ENCODE measurements at regions not wholly inside any gene's neighbourhood (a gene's known extent, or its start where the extent isn't known, plus 50 kb on each side); places are given as distances from the start of the nearest gene placed in this dataset.

DNA sequence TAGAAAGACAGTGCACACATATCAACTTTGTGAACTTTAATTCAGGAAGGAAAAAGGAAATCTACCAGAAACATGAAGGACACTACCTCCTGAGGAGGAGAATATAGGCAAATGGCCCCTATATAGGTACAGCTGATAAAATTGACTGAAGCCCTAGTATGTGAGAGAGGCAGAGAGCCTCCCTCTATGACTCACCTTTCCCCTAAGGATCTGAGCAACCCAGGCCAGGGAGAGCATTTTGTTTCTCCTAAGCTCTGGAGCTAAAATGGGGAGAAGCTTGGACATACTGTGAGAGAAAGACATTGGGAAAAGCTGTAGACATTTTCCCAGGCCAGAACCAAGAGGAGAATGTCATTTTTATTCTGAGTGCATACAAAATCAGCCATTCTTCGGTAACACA, 303.5 kb downstream of the AHR start:
- no peak for DNase-seq (ENCODE audit: low read depth in 3 of 3)

DNA sequence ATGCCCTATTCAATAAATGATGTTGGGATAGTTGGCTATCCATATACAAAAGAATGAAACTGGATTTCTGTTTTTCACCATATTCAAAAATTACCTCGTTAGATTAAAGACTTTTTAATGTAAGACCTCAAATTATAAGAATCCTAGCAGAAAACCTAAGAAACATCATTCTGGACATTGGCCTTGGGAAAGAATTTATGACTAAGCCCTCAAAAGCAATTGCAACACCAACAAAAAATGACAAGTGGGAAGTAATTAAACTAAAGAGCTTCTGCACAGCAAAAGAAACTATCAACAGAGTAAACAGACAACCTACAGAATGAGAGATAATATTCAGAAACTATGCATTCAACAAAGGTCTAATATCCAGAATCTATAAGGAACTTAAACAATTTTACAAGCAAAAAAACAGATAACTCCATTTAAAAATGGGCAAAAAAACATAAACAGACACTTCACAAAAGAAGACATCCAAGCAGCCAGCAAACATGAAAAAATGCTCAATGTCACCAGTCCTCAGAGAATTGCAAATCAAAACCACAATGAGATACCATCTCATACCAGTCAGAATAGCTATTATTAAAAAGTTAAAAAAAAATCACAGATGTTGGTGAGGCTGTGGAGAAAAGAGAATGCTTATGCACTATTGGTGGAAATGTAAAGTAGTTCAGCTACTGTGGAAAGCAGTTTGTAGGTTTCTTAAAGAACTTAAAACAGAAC, 309.8 kb downstream of the AHR start:
- DNase-seq (ENCODE audit: low read depth in 3 of 3): no peak

DNA sequence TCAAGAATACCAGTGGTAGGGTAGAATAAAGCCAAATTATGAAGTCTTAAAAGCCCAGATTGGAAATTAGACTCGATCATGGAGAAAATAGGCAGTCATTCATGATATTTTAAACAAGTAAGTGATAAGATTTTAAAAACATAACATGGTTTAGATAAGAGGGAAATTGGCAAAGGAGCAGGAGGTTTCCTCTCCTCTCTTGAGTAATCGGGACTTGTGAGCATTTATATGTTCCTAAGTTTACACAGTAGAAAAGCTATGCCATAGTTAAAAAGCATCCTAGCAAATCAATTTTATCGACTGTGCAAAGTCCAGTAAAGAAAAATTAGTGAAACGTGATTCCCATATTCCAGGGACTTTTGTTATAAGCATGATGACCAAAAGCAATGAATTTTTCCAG, 313.2 kb downstream of the AHR start:
- no peak for DNase-seq (ENCODE audit: low read depth in 3 of 3)

DNA sequence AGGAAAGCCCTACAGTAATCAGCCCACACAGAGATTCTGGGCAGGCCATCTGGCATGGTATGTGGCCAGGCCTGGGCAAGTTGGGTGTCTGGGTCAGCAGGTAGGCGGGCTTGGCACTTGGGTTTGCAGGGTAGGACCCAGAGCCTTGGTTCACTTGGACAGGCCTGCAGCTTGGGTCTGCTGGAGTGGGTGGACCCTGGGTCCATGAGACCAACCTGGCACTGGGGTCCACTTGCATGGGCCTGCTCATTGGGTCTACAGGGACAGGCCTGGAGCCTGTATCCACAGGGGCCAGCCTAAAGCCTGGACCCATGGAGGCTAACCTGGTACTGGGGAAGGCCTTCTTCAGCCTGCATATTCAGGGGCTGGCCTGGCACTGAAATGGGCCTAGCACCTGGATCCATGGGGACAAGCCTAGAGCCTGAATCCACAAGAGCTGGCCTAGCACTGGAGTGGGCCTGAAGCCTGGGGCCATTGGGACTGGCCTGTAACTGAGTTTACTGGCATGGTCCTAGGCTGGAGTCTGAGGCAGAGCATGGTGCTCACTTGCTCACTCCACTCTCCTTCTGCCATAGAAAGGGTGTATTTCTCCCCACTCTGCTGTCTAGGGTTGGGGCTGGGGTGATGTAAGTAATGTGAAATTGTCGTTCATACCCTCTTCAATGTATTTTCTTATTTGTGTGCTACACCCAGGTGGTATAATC, 315.0 kb downstream of the AHR start:
- no peak for DNase-seq (ENCODE audit: low read depth in 3 of 3)

DNA sequence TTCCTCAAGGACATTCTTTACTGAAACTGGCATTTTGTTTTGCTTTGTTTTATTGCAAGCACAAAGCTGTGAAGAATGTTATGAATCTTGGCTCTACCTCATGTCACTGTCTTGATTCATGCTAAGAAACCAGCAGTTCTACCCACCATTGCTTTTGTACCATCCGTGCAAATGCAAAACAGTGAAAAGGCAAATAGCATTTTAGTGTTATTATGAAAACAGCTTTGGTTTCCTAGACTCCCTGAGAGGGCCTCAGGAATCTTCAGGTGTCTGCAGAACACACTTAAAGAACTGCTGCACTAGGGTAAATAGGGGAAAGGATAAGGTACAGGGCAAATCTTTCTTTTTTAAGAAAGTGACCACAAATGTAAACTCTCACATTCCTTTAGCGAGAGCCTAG, 318.9 kb downstream of the AHR start:
- no peak for DNase-seq (ENCODE audit: low read depth in 3 of 3)

DNA sequence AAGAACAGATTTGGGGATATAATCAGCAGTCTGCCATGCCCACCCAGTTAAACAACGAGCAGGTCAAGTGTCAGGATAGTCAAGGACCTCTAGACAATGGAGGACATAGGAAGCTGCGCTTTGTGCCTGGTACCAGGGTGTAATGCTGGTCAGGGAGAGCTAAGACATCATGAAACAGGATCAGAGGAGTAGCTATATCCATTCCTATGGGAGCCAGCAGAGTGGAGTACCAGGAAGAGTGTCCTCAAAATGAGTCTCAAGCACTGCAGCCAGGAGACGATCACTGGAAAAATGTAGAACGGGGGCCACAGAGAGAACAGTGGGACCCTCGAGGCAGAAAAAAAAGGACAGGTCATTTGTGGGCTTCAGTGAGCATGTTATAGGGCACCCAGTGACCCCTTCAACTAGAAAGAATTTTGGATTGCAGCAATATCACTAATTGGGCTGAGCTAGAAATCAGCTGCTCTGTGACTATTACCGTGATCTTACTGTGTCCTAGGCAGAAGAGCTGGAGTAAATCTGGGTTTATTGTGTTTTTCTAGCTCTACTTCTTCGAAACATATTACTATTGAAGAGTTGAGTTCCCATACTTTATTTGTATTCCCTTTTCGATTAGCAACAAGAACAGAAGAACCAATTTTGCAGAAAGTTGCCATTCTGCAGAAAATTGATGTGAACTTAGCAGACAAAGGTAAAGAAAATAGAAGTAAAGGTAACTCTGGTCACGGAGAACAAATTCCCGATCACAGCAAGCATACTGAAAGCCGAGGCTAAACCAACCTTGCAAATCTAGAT, 319.6 kb downstream of the AHR start:
- no peak for DNase-seq (ENCODE audit: low read depth in 3 of 3)

DNA sequence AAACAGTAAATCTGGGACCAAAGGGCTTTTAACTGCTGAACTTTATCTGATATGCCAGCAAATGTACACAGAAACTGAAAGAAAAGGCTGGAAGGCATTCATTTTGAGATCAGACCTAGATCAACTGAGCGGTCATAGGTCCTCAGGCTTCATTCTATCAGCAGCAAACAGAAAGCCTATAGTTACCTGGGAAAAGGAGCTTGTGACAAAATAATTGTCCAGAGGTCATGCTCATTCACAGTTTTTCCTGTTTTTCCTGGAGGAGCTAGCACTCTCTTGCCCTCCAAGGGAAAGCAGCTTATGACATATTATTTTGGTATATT, 320.2 kb downstream of the AHR start:
- no peak for DNase-seq (ENCODE audit: low read depth in 3 of 3)

DNA sequence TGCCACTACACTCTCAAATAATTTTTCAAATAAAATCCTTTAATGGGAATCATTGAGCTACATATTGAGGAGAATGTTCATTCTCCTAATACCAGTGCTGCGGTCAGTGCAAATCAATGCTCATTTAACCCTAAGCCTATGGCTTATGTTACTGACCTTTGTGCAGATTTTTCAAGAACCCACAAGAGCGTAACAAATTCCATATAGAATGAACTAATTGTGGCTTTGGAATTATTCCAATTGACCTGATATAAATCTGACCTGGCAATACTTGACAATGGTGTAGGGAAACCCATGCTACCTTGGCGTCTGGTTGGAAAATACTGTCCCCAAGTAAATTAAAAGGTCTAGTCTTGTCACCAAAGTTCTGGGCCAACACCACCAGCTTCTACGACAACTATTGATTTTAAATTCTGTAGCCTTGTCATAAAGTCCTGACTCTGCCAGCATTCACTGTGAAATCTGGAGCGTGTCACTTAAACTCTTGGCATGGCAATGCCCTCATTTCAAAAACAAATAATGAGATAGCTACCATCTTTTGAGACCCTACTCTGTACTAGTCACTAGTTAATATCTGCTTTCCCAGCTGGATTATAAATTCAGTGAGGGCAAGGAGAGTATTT, 320.9 kb downstream of the AHR start:
- no peak for DNase-seq (ENCODE audit: low read depth in 3 of 3)

DNA sequence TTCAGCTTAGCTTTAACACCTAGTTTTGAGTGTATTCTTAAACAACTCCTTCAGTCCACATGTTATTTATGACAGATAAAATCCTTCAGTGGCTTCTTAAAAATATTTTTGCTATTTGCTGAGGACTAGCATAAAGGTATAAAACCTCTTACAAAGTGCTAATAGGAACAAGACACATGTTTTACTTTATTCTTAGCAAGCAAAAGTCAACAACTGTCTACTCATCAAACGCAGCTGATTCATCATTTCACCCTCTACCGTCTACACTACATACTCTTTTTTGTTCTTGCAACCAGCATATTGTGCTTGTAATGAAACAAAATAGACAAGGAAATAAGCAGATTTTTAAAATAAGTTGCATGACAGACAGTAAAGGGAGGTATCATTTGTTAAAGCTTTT, 319.7 kb downstream of the SNX13 start:
- DNase-seq (ENCODE audit: low read depth in 3 of 3): no peak

DNA sequence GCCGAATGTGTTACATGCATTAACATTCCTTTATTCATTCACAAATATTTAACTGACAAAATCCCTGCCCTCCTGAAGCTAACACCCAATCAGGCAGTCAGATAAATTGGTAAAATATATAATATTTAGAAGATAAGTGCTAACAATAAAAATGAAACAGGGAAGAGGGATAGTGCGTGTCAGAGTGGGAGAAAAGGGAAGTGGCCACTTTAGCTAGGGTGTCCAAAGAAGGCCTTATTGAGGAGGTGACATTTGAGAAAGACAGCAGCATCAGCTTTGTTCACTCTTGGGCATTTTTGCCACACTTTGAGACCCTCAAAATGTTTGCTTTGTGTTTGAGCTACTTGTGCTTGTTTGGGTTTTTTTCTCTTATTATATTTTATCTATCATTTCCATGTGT, 317.8 kb downstream of the SNX13 start:
- DNase-seq (ENCODE audit: low read depth in 3 of 3): no peak

DNA sequence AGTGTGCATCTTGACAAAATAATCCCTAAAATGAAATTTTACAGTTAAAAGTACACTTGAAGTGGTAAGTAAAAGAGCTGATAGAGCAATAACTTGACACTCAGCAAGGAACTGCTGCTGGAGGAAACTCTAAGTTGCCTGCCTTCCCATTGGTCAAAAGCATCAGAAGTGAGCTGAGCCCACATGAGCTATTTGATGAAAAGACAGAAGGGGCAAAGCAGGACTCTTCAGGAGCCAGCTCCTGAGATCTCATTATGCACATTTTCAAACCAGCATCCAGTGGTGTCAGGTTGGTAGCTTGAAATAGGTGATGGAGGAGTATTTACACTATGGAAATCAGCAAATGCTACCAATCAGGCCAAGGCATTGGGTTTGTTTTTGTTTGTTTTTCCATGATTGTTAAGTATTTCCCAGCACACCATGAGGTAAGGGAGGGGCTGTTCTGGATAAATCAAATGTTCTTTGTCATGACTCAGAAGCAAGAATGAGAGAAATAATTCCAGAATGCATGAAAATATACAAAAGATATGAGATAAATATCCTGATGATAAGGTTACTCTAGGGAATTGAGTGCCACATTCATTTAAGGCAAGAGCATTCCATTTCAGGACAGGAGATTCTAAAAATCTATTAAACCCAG, 316.6 kb downstream of the SNX13 start:
- DNase-seq (ENCODE audit: low read depth in 3 of 3): no peak

DNA sequence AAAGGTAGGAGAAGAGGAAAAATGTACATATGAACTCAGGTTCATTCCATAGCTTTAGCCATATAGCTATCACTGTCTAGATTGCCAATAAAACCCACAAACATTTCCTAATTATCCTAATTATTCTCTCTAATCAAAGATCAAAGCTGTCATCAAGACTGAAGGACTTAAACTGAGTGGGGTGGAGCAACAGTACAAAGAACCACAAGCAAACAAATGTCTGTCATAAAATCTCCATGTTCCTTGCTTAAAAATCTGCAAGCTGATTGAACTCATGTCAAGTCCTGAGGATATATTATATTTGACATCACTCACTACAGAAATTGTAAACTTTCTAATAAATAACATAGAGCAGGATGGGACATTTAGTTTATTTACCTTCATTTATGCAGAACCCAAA, 315.9 kb downstream of the SNX13 start:
- DNase-seq (ENCODE audit: low read depth in 3 of 3): no peak

DNA sequence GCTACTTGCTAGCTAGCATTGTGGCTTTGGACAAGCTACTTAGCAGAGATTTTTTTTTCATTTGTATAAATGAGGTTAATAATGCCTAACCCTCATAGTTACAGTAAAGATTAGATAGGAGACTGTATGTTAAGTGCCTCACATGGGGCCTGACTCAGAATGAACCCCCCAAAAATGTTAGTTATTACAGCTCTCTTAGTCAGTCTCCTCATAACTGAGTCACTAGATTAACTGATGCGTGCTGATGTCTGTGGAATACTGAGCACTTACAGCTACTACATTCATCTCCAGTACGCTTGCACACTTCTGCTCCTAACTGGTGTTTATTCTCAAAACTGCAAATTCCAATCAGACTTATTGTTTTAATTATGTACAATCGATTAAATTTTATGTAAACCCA, 315.3 kb downstream of the SNX13 start:
- no peak for DNase-seq (ENCODE audit: low read depth in 3 of 3)

DNA sequence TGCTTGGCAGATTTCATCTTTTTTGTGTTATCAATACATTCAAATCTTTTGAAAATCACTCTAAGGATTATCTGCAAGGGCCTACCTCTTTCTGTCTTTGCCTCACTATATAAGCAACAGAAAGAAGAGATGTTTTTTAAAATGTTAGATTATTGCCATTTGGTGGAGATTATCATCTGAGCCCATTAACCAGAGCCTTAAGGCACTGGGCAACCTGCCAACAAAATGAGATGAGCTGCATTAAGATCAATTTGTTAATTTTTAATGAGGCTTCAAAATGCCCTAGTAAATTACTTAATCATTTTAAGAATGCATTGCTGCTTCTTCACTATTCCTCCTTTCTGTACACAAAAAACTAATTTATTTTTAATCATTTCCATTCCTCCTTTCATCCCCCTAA, 314.1 kb downstream of the SNX13 start:
- no peak for DNase-seq (ENCODE audit: low read depth in 3 of 3)

DNA sequence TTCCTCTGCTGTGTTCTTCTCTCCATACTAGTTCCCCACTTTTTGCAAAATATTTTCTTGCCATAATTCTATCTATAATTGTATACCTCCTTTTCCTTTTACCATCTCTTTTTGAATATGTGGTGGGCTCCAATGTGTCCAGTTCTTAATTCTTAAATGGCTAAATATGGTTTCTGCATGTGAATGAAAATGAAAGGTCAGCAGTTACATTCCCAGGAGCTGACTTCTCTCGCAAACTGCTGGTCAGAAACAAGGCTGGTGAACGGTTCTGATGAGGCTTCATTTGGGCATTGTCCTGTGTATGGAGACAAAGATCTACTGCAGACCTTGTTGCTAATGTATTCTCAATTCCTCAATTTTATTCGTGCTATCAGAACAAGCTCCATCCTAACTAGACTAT, 309.2 kb downstream of the SNX13 start:
- no peak for DNase-seq (ENCODE audit: low read depth in 3 of 3)

DNA sequence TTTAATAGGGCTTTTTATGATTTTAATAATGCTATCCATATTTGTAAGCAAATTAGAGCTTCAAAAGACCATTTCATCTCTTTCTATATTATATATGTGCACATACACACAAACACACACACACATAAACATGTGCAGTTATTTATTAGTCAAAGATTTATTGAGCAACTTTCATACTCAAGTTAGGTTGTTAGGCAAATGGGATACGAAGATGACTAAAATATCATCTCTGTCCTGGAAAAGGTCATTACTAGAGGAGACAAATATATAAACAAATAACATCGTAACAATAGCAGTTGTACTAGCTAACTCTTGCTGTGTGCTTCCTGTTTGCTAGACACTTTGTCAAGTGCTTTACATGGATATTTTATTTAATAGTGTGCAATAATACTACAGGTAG, 307.9 kb downstream of the SNX13 start:
- no peak for DNase-seq (ENCODE audit: low read depth in 3 of 3)

DNA sequence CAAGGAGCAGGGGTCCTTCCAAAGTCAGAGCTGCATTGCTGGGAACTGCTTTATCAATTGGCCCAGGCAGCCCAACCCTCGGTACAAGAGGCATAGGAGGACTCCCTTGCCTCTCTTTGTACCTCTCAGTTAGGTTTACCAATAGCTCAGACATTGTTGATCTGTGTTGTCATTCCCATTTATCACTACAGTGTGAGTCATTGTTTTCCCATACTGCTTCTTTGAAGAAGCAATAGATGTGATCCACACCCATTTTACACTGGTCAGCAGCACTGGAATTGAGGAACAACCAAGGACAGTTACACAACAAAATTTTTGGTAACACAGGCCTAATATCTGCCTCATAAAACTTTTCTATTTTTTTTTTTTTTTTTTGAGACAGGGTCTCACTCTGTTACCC, 307.2 kb downstream of the SNX13 start:
- DNase-seq (ENCODE audit: low read depth in 3 of 3): no peak

DNA sequence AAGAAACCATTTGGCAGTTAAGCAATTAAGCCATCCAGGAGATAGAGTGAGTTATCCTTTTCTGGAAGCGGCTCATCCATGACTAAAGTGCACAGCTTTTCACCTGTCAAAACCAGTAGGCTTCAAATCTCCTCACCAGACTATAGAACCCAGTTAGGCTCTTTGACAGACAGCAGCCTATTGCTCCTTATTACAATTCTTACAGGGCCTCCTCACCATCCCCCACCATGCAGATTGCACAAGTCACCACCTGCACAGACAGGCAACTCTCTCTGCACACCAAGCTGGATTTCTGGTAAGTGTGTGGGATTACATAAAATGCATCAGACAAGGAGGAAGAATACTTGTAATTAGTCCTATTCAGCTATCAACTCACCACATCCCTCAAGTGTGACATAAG, 301.6 kb downstream of the SNX13 start:
- no peak for DNase-seq (ENCODE audit: low read depth in 3 of 3)

DNA sequence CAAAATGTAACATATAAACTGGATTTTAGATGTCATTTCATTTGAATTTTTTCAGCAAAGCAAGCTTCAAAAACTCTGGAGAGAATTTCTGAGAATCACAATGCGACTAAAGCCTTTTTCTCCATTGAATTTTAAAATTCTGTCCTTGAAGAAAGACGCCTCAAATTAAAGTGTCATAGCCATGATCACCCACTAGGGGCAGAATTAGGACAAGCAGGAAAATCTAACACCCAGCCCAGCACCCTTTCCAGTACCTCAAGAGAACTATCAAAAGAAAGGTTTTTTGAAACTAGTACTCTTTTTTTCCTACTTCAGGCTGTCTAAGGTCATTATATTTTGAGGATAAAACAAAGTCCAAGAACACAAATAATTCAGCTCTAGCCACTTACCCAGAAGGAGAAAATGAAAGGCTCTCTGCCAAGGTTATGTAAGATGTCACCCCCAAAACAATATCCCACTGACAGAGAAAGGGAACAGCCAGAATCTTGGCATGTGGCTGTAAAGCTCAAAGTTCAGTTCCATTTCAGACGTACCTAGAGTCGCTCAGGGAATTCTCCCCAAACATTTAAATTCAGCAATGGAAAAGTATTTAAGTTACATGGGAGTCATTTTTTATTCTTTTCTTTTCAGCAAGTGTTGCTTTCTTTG, 299.4 kb downstream of the SNX13 start:
- DNase-seq (ENCODE audit: low read depth in 3 of 3): no peak

DNA sequence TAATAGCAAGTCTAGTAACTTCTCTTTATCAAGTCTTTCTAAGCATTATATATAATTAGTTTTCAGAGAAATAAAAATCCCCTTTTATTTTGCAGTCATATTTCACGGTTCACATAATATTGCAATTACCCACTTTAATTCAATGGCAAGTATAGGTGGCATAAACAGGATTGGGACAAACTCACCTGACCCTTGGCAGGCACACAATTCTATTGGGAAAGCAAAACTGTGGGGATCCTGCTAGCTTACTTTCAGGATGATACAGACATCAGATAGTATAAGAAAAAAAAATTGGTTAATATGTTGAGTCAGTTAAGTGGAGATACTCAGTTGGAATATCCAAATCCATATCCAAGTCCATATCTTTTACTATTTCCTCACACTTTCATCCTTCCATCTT, 294.8 kb downstream of the SNX13 start:
- DNase-seq (ENCODE audit: low read depth in 3 of 3): no peak

DNA sequence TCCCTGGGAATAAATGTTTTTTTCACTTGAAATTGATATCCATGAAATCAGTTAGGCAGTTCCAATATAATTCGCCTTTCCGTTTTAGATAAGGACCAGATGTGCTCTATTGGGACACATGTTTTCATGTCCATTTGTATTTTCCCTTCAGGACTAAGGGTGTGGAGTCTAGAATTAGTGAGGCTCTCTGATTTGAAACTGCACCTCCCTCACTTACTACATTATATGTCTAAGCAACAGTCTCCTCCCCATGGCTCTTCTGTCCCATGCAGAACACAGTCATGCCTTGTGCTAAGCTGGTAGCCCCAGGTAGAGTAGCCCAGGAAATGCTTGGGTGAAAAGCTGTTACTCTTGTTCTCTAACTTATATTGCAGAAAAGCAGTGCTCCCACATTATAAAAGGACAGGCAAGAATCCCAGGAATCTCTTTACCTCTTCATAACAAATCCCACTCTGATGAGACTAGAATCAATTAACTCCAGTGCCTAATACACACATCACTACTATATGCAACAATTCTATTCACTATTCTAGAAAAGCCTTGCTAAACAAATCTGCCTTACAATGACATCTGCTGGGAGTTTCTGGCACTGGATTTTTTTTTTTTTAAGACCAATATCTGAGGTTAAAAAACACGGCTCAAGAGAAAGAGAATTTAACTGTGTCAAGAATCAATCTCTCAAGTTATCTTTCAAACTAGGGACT, 293.9 kb downstream of the SNX13 start:
- DNase-seq (ENCODE audit: low read depth in 3 of 3): no peak

Measured in stimulated activated CD4-positive, alpha-beta T cell treated with anti-CD3 and anti-CD28 coated beads, TNF-alpha, amount 100 ng/mL, for 24 hours (primary cell).